H1 (cell line): ENCODE measurements at regions not wholly inside any gene's neighbourhood (a gene's known extent, or its start where the extent isn't known, plus 50 kb on each side); places are given as distances from the start of the nearest gene placed in this dataset.

Experiments used
- CTCF ChIA-PET: fragments of 300-600 bp; sonication (Branson Sonifier 250); formaldehyde crosslinking; loops from one replicate; lab custom pipeline; 2021; ENCODE audit not compliant: partially characterized antibody; lab: Charles Lee
- POLR2A ChIA-PET: fragments of 300-600 bp; sonication (Branson Sonifier 250); formaldehyde crosslinking; loops from one replicate; lab custom pipeline; 2021; ENCODE audit warnings: inconsistent platforms; ENCODE audit not compliant: partially characterized antibody; lab: Charles Lee
- DNase-seq, 2 experiments: peaks; one replicate each; pipeline versions ENCODE4 v3.0.0 to v3.0.0-alpha.2; 2010 to 2022; ENCODE audit warnings: low spot score in 2 of 2, low read depth in 1 of 2, mixed read lengths in 1 of 2
- FAIRE-seq: peaks from 2 replicates; lab custom pipeline; 2011; peaks lifted over from hg19 to GRCh38; lab: Jason Lieb, UNC
- H2AFZ ChIP-seq: 2 replicates; pipeline ENCODE4 v1.8.1; 2012; ENCODE audit warnings: low read length, inconsistent platforms
- H2AK5ac ChIP-seq: 2 replicates; pipeline ENCODE4 v1.6.1; 2013; ENCODE audit warnings: low read depth, low read length
- H2BK120ac ChIP-seq: replicated peaks from 2 replicates; pipeline ENCODE3; 2013; ENCODE audit warnings: low read depth, low read length, inconsistent platforms
- H2BK12ac ChIP-seq: 2 replicates; pipeline ENCODE4 v1.6.1; 2013; ENCODE audit warnings: low read depth, low read length
- H2BK15ac ChIP-seq: 2 replicates; pipeline ENCODE4 v1.6.1; 2013; ENCODE audit warnings: low read length
- H2BK20ac ChIP-seq: 2 replicates; pipeline ENCODE4 v1.6.1; 2013; ENCODE audit warnings: low read length
- H2BK5ac ChIP-seq: 2 replicates; pipeline ENCODE4 v1.6.1; 2013; ENCODE audit warnings: low read depth, low read length
- H3K14ac ChIP-seq: 2 replicates; pipeline ENCODE4 v1.6.1; 2013; ENCODE audit warnings: inconsistent platforms; ENCODE audit not compliant: insufficient read length
- H3K18ac ChIP-seq: 2 replicates; pipeline ENCODE4 v1.6.1; 2013; ENCODE audit warnings: low read length; ENCODE audit errors: extremely low read depth
- H3K23ac ChIP-seq: 2 replicates; pipeline ENCODE4 v1.6.1; 2013; ENCODE audit warnings: inconsistent platforms; ENCODE audit not compliant: insufficient read length
- H3K23me2 ChIP-seq: 2 replicates; pipeline ENCODE4 v1.6.1; 2013; ENCODE audit warnings: low read depth, low read length
- H3K27ac ChIP-seq: 2 replicates; pipeline ENCODE4 v1.6.1; 2011; ENCODE audit warnings: low read depth, low read length, inconsistent platforms
- H3K27me3 ChIP-seq, 4 experiments: replicated peaks in 1 of 4; 1 replicate in 1 of 4; 2 replicates in 3 of 4; pipeline versions ENCODE4 v1.6.1 to v1.8.1; 2011 to 2013; ENCODE audit warnings: low read length in 3 of 4, mild to moderate bottlenecking in 3 of 4, inconsistent platforms in 2 of 4, mixed read lengths in 2 of 4, moderate library complexity in 1 of 4; ENCODE audit not compliant: control insufficient read depth in 3 of 4, insufficient read depth in 3 of 4; ENCODE audit errors: extremely low read depth in 1 of 4
- H3K36me3 ChIP-seq, 4 experiments: 2 replicates each; pipeline versions ENCODE4 v1.6.1 to v1.8.1; 2011 to 2013; ENCODE audit warnings: mild to moderate bottlenecking in 4 of 4, low read length in 3 of 4, moderate library complexity in 2 of 4, control low read depth in 1 of 4, inconsistent platforms in 1 of 4; ENCODE audit not compliant: insufficient read depth in 4 of 4, control insufficient read depth in 2 of 4
- H3K4ac ChIP-seq: replicated peaks from 2 replicates; pipeline ENCODE3; 2013; ENCODE audit warnings: low read length, low read depth, mixed read lengths, inconsistent platforms; ENCODE audit not compliant: insufficient read length
- H3K4me1 ChIP-seq, 4 experiments: replicated peaks in 1 of 4; 1 replicate in 1 of 4; 2 replicates in 3 of 4; pipeline versions ENCODE4 v1.6.1 to v1.8.1; 2011 to 2013; ENCODE audit warnings: low read length in 3 of 4, inconsistent platforms in 2 of 4, mixed read lengths in 1 of 4; ENCODE audit not compliant: insufficient read depth in 4 of 4, control insufficient read depth in 3 of 4
- H3K4me2 ChIP-seq, 2 experiments: 2 replicates each; pipeline versions ENCODE4 v1.6.1 to v1.8.1; 2011 to 2013; ENCODE audit warnings: low read depth in 2 of 2, low read length in 2 of 2, control low read depth in 1 of 2, inconsistent platforms in 1 of 2, mild to moderate bottlenecking in 1 of 2; ENCODE audit not compliant: insufficient read depth in 1 of 2
- H3K4me3 ChIP-seq, 4 experiments: fragments of 200-600, 300-600 bp in 1 of 4; sonication (generic), shearing (Covaris generic), sonication (Bioruptor Twin) in 1 of 4; 2 replicates each; pipeline versions ENCODE4 v1.5.1 to v1.8.1; 2011 to 2016; ENCODE audit warnings: low read length in 4 of 4, low read depth in 3 of 4, control low read depth in 2 of 4, inconsistent platforms in 2 of 4, mild to moderate bottlenecking in 2 of 4, mixed read lengths in 1 of 4, moderate library complexity in 1 of 4; ENCODE audit not compliant: insufficient read depth in 2 of 4; ENCODE audit errors: extremely low read depth in 1 of 4
- H3K56ac ChIP-seq: replicated peaks from 2 replicates; pipeline ENCODE3; 2013; ENCODE audit warnings: low read depth, mild to moderate bottlenecking, mixed read lengths, low read length, inconsistent platforms; ENCODE audit not compliant: insufficient read length
- H3K79me1 ChIP-seq: 2 replicates; pipeline ENCODE4 v1.6.1; 2013; ENCODE audit warnings: low read depth, low read length, control low read depth
- H3K79me2 ChIP-seq, 2 experiments: 2 replicates each; pipeline versions ENCODE4 v1.6.1 to v1.8.1; 2012 to 2013; ENCODE audit warnings: low read length in 2 of 2, mild to moderate bottlenecking in 2 of 2, inconsistent platforms in 1 of 2; ENCODE audit not compliant: insufficient read depth in 2 of 2, control insufficient read depth in 1 of 2
- H3K9ac ChIP-seq, 4 experiments: replicated peaks in 1 of 4; 1 replicate in 1 of 4; 2 replicates in 3 of 4; pipeline versions ENCODE4 v1.6.1 to v1.8.1; 2011 to 2013; ENCODE audit warnings: low read depth in 3 of 4, low read length in 3 of 4, control low read depth in 2 of 4, mild to moderate bottlenecking in 2 of 4, moderate library complexity in 2 of 4, inconsistent platforms in 1 of 4; ENCODE audit errors: extremely low read depth in 1 of 4
- H3K9me3 ChIP-seq, 2 experiments: 2 replicates each; pipeline versions ENCODE4 v1.6.1 to v1.8.1; 2012 to 2013; ENCODE audit warnings: mild to moderate bottlenecking in 2 of 2, moderate library complexity in 2 of 2, control low read depth in 1 of 2, inconsistent platforms in 1 of 2, low read depth in 1 of 2, low read length in 1 of 2, mixed read lengths in 1 of 2; ENCODE audit not compliant: insufficient read depth in 2 of 2
- H4K20me1 ChIP-seq, 2 experiments: replicated peaks in 1 of 2; 2 replicates each; pipeline versions ENCODE3 to v1.8.1; 2011 to 2013; ENCODE audit warnings: inconsistent platforms in 2 of 2, low read length in 2 of 2, mild to moderate bottlenecking in 1 of 2; ENCODE audit not compliant: insufficient read depth in 2 of 2, control insufficient read depth in 1 of 2
- H4K5ac ChIP-seq: 2 replicates; pipeline ENCODE4 v1.6.1; 2013; ENCODE audit warnings: low read length, low read depth, mixed read lengths, inconsistent platforms; ENCODE audit not compliant: insufficient read length
- H4K8ac ChIP-seq: 2 replicates; pipeline ENCODE4 v1.8.0; 2013; ENCODE audit warnings: mild to moderate bottlenecking, moderate library complexity, low read length, inconsistent platforms; ENCODE audit not compliant: insufficient read depth; ENCODE audit errors: extremely low read depth
- H4K91ac ChIP-seq: replicated peaks from 2 replicates; pipeline ENCODE3; 2013; ENCODE audit warnings: low read length, mixed read lengths, inconsistent platforms; ENCODE audit not compliant: insufficient read length
- SIN3A ChIP-seq, 2 experiments: IDR thresholded peaks in 1 of 2; conservative IDR thresholded peaks in 1 of 2; 2 replicates each; pipeline ENCODE4 v1.6.1; 2011 to 2012; ENCODE audit warnings: low read length in 2 of 2, improper control_type of control experiment in 1 of 2, low read depth in 1 of 2, mild to moderate bottlenecking in 1 of 2
- TAF1 ChIP-seq: IDR thresholded peaks from 2 replicates; pipeline ENCODE4 v1.6.1; 2011; ENCODE audit warnings: mild to moderate bottlenecking, low read depth, low read length
- WGBS, 2 experiments: shearing (Covaris generic) in 1 of 2; methylation state at CpG; one replicate each; pipeline versions ENCODE4 v1.1.6 to v1.1.7; 2013 to 2015; ENCODE audit warnings: low lambda C conversion rate in 2 of 2, mixed read lengths in 2 of 2, inconsistent platforms in 1 of 2, low coverage in 1 of 2, missing lambda C conversion rate in 1 of 2; ENCODE audit not compliant: insufficient replicate concordance in 2 of 2, insufficient coverage in 1 of 2, insufficient read length in 1 of 2; ENCODE audit errors: extremely low coverage in 1 of 2, missing lambda C conversion rate in 1 of 2; 5-methylcytosine and 5-hydroxymethylcytosine counted together

GRCh38 chrX:42538405-42538804 is 239.6 kb downstream of the PPP1R2C start:
- H3K23me2 ChIP-seq = no peaks in the 10 kb centered on the region
- H3K79me2 ChIP-seq = no peaks in the 10 kb centered on the region
- no peak overlapping the region for H3K56ac ChIP-seq
- DNase-seq (no peak), FAIRE-seq (no peak)
- H2AK5ac ChIP-seq = no peak overlapping the region
- no peak overlapping the region for H2BK15ac ChIP-seq
- no peak overlapping the region for H3K18ac ChIP-seq
- H2BK5ac ChIP-seq = no peak overlapping the region
- no peak overlapping the region for H2BK12ac ChIP-seq
- no peak overlapping the region for H4K8ac ChIP-seq
- no peak overlapping the region for H2BK120ac ChIP-seq
- H3K23ac ChIP-seq = no peak overlapping the region
- H2BK20ac ChIP-seq = no peak overlapping the region
- ChIA-PET CTCF (no interaction called here), POLR2A (no interaction called here)
- H3K14ac ChIP-seq = no peak overlapping the region
- no peaks in the 10 kb centered on the region for H3K4me1 ChIP-seq
- TF ChIP-seq SIN3A (conservative IDR thresholded peaks at IDR 0.05 in 1 of 2, IDR thresholded peaks at IDR 0.05 in 1 of 2; ENCODE audit: low read depth in 1 of 2, low read length in 2 of 2) (no peak), TAF1 (no peak)
- no peak overlapping the region for H4K5ac ChIP-seq
- no peak overlapping the region for H3K9ac ChIP-seq
- no peak overlapping the region for H3K4me2 ChIP-seq
- H2AFZ ChIP-seq = no peak overlapping the region
- no peak overlapping the region for H4K91ac ChIP-seq
- H3K4ac ChIP-seq = no peak overlapping the region
- peaks cover 0 to 4% of the 10 kb centered on the region in 2 experiments; a peak in 1 of 4 replicates for H3K9me3 ChIP-seq
- H3K4me3 ChIP-seq = no peak overlapping the region
- H4K20me1 ChIP-seq = no peaks in the 10 kb centered on the region
- no peak overlapping the region for H3K27ac ChIP-seq
- WGBS, 2 experiments = no CpG with 5 or more reads among the region's 2 CpGs
- no peaks in the 10 kb centered on the region for H3K79me1 ChIP-seq
- H3K36me3 ChIP-seq = no peaks in the 10 kb centered on the region
- no peaks in the 10 kb centered on the region for H3K27me3 ChIP-seq
